HG03060 (cell line): ENCODE measurements at regions not wholly inside any gene's neighbourhood (a gene's known extent, or its start where the extent isn't known, plus 50 kb on each side); places are given as distances from the start of the nearest gene placed in this dataset.
A peak's percentile ranks its signal among the peaks of the same experiment; 100 is the strongest.
"Not testable (repeated sequence)": the region's sequence is repeated elsewhere in the genome, so short reads cannot be mapped to it uniquely, and the experiment has no call there.

Source experiments
- ATAC-seq: cut with Tn5 transposase; IDR thresholded peaks from one replicate; pipeline ENCODE4 v1.9.1; 2021; ENCODE audit warnings: low read depth, moderate number of reproducible peaks; ENCODE audit not compliant: unreplicated experiment

DNA sequence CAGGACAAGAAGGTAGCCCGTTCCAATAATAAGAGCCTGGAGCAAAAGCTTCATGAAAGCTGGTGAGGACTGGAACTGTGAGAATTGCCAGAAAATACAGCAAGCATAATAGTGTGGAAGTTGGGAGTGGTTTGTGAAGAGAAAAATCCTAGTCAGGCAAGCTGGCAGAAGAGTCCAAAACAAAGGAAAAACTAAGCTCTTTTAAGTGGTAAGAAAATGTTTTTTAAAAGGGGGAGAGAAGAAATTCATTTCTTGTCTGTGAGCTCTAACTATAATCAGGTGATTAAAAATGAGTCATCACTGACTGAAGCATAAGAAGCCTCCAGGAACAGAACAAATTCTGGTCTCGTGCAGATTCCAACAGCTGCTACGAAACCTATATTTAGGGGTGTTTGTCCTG lies 102.6 kb downstream of the CAAP1 start:
- no peak for ATAC-seq

DNA sequence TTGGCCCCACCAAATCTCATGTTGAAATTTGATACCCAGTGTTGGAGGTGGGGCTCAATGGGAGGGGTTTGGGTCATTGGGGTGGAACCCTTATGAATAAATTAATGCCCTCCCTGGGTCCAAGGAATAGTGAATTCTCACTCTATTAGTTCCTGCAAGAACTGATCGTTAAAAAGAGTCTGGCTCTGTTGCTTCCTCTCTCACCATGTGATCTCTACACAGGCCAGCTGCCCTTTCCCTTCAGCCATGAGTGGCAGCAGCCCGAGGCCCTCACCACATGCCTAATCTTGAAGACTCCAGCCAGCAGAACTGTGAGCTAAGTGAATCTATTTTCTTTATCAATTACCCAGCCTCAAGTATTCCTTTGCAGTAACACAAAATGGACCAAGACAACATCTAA lies 106.0 kb downstream of the CAAP1 start:
- no peak for ATAC-seq

DNA sequence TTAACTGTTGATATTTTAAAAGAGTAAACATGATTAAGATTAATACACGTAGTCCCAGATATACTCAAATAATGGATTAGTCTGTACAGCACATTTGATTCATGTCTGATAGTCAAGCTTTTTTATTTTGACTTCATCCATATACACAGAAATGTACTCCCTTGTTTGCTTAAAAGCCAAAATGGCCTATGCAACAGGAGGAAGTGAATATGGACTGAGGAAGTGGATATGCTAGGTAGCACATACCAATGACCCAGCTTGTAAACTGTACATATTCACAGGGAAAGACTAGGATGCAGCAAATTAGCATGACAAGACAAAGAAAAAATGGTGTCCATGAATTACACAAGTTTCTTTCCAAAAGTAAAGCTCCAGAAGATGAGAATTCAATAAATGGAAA lies 109.7 kb downstream of the CAAP1 start:
- ATAC-seq = no peak

DNA sequence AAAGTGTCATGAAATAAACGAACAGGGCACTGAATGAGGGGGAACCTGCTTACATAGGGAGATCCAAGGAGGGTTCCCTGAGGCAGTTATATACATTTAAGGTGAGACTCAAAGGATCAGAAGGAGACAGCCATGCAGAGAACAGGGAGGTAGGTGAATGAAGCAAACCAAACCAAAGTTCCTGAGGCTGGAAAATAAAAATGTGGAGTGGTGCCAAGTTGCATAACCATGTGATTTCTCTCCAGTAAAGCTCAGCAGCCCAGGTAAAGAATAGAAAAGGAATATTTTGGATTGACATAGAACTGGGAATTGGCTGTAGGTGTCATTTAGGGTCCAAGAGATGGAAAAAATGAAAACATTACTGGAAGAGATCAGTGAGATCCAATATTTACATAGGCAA lies 110.7 kb downstream of the CAAP1 start:
- no peak for ATAC-seq

DNA sequence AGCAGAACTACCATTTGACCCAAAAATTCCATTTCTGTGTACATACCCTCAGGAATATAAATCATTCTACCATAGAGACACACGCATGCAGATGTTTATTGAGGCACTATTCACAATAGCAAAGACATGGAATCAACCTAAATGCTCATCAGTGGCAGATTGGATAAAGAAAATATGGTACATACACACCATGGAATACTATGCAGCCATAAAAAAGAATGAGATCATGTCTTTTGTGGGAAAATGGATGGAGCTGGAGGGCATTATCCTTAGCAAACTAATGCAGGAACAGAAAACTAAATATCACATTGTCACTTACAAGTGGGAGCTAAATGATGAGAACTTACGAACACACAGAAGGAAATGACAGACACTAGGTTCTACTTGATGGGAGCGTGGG lies 112.3 kb downstream of the CAAP1 start:
- ATAC-seq = not testable (repeated sequence)

DNA sequence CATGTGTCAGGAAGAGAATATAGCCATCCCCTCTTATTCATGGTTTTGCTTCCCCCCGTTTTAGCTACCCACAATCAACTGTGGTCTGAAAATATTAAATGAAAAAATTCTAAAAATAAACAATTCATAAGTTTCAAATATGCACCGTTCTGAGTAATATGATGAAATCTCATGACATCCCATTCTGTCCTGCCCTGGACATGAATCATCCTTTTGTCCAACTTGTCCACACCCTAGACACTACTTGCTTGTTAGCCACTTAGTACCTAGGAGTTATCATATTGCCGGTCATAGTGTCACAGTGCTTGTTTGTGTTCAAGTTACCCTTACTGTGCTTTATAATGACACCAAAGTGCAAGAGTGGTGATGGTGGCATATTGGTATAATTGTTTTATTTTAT lies 113.5 kb downstream of the CAAP1 start:
- no peak for ATAC-seq

DNA sequence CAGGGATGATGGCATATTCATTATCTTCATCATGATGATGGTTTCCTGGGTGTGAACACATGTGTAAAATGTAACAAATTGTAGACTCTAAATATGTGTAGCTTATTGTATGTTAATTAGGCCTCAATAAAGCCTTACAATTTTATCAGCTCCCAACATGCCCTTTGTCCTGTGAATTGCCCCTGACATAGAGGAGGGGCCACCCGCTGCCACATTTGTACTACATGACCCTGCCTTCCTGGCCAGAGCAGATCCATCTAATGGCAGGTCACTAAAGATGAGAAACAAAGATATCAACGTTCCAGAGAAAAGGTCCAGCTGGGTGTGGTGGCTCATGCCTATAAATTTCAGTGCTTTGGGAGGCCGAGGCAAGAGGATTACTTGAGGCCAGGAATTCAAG lies 117.2 kb downstream of the CAAP1 start:
- ATAC-seq = no peak

DNA sequence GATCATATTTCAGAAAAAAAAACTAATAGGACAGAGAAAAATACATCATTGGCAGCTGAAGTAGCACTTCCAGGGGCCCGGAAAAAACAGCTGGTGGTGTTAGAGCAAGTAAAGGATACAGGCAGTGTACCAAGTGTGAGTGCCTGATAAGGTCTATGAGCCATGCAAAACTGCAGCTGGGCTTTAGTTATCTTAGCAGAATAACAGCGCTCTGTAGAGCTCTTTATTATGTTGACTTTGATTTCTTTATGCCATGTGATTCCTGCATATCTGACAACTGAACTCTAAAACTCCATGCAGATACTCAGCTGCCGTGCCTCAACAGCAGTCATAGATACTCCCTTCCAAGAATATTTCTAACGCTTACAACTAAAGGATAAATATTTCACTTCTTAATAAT lies 119.5 kb downstream of the CAAP1 start:
- no peak for ATAC-seq

DNA sequence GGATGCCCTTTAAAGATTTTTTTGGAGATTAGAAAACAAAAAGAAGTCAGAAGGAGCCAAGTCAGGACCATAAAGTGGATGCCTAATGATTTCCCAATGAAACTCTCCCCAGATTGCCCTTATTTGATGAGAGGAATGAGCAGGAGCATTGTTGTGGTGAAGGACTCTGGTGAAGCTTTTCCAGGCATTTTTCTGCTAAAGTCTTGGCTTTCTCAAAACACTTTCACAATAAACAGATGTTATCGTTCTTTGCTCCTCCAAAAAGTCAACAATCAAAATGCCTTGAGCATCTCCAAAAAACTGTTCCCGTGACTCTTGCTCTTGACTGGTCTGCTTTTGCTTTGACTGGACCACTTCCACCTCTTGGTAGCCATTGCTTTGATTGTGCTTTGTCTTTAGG lies 121.8 kb downstream of the CAAP1 start:
- no peak for ATAC-seq

DNA sequence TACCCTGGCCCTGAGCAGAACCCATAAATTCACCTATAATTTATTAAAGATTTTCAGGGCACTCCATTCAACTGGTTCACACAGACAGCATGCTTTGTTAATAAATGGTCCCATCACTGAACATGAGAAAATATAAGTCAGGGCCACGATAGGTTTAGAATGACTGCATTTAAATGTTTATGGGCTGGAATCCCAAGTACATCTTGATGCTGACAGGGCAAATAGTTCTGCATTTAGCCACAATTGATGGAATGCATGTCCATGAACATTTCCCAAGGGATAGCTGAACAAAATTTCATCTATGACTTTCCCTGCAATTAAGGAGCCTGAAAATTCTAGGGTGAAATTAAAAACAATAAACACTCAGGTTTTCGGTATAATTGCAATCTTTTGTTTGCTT lies 124.5 kb downstream of the CAAP1 start:
- ATAC-seq = no peak

DNA sequence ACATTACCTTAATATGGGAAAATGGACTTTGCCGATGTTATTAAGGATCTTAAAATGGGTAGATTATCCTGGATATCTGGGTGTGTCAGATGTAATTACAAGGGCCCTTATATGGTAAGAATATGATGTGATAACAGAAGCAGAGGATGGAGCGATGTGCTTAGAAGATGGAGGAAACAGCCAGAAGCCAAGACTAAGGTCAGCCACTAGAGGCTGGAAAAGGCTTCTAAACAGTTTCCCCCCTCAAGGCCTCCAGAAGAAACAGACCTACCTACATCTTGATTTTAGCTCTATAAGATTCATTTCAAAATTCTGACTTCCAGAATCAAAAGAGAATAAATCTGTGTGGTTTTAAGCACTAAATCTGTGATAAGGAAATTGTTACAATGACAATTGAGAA lies 131.9 kb downstream of the CAAP1 start:
- no peak for ATAC-seq

DNA sequence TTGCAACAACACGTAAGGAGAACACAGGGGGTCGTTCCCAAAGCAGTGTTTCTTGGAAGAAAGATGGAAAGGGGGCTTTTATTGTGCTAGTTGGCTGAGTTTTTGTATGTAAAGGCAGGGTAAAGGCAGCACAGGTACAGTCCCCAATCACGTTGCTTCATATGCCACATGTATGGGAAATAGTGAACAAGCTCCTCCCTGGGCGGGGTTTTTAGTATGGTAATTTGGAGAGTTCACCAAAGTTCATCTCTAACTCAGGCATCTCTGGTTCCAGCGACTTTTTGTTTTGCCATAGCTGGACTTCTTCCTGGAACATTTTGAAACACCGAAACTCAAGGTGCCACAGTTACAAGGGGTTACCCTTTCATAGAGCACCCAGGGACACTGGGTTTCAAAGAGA lies 133.9 kb downstream of the CAAP1 start:
- no peak for ATAC-seq

DNA sequence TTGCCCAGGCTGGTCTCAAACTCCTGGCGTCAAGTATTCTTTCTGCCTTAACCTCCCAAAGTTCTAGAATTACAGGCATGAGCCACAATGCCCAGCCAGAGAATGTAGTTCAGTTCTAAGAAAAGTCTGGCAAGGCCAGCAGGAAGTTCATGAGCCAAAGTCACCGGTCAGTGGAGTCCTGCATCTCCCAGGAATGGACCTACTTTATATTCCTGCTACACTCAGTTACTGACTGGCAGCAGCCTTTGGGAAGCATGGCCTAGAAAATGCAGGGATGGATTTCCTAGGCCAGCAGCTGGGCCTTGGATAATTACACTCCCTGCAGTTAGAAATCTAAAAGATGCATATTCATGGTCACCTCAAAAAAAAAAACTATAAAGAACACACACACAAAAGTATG lies 135.7 kb downstream of the CAAP1 start:
- no peak for ATAC-seq

DNA sequence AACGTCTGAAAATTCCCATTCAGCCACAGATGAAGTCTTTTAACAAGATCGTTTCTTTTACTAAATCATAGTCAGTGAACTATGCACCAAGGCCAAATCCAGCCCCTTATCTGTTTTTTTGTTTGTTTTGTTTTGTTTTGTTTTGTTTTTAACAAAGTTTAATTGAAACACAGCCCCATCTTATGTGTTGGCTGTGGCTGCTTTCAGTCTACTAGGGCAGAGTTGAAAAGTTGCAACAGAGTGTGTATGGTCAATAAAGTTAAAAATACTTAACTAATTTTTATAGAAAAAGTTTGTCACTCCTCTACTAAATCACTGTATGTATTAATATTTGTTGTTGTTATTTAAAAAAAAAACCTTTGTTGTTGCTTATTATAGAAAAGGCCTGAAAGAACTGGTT lies 137.1 kb downstream of the CAAP1 start:
- no peak for ATAC-seq

DNA sequence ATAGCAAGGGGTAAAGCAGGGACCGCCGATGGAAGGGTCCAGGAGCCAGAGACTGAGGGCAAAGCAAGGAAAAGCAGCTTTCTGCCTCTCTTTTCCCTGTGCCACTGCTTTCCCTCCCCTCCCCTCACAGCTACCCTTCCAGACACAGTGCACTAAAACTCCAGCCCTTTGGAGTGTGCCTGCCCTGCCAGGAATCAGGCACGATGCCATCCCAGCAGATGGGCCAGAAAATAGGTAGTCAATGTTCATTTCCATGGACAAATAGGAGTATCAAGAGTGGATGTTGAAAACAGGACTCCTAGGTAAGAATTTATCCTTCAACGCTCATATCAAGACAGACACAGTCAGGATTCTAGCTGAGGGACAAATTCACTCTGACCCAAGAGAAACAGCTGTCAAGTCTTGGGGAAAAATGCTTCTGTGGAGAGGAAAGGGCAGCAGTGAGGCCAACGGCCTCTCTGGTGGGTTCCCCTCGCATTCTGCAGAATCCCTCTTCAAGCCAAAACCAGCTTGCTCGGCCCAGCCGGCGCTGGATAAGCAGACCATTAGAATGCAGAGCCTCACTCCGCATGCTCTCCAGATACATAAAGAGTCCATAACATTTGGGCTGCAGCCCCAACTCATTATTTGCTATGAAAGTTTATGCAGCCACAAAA lies 138.0 kb downstream of the CAAP1 start:
- no peak for ATAC-seq

DNA sequence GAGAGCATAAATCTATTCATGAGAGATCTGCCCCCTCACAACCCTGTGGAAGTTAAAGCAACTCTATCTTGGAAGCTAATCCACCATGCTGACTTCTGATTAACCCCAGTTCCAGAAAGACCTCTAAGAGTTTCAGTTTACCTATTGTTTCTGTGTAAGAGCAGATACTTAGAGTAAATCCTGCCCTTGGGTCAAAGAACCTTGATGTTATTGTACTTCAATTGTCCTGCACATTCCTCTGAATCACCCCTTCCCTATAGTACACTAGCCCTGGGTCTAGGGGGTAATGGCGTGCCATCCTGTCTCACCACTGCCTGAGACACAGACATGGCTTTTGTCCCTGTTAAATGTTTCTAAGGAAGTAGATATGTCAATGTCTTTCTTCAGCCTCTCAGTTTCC lies 138.6 kb downstream of the CAAP1 start:
- no peak for ATAC-seq

DNA sequence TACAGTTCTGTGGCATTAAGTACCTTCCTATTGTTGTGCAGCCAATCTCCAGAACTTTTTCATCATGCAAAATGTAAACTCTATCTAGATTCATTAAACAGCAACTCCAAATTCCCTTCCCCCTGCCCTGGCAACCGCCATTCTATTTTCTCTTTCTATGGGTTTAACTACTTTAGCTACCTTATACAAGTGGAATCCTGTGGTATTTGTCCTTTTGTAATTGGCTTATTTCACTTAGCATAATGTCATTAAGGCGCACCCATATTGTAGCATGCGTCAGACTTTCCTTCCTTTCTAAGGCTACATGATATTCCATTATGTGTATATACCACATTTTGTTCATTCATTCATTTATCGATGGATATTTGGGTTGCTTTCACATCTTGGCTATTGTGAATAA lies 142.4 kb downstream of the CAAP1 start:
- no peak for ATAC-seq

DNA sequence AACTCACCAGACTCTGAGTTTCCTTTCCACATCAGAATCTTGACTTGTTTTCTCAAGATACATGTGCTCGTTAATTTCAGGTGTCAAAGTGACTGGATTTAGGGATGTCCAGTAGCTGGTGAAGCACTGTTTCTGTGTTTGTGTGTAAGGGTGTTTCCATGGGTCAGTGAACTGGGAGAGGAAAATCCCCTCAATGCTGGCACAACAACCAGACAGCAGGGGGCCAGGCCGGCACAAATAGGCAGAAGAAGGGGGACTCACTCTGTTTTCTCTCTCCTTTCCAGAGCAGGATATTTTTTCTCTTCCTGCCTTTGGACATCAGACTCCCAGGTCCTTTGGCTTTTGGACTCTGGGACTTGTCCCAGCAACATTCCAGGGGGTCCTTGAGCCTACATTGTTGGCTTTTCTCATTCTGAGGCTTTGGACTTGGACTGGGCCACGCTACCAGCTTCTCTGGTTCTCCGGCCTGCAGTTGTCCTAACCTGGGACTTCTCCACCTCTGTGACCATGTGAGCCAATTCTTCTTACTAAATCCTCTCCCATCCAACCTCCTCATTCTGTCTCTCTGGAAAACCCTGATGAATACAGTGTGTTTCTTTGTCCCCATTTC lies 144.0 kb downstream of the CAAP1 start:
- no peak for ATAC-seq

DNA sequence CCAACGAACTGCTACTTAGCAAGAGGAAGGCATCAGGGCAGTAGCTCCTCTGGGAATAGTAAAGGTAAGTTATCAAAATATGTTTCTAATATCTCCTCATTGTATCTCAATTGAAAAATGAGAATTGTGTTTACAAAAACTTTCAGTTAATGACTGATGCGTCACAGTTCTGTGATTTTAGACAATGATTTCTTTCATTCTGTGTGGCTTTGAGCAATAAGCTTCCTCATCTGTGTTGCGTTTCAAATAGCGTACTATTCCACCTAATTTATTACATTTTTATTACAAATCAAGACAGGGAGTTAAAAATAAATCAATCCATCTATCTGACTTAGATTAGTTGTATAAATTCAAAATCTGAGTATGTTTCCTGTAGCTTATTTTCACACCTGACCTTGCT lies 145.0 kb downstream of the CAAP1 start:
- no peak for ATAC-seq

DNA sequence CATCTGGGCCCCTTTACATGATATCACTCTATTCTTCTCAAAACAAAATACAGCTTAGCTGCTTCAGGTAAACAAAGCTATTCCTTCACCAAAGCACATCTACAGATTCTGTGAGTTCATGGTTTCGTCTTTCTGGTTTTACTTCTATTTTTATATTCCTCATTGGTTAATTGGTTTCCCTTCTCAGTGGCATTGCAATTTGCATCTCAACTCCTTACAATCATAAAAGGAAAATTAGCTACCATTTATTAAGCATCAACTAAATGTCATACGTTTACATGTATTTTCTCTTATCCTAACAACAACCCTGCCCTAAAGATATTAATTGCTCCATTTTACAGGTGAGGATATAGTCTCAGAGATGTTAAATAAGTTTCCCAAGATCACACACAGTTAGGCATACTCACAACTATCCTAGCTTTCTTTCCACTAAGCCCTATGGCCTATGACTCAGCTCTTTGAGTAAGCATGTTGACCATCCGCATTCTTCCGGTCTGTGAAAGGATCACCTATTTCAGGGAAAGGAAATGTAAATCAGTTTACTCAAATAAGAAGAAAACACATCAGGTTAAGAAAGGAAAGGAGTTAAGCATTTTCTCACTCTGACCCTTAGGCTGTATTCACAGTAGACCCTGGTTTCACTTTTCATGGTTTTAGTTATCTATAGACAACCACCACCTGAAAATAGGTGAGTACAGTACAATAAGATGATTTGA lies 146.1 kb downstream of the CAAP1 start:
- ATAC-seq = peak; percentile 84

DNA sequence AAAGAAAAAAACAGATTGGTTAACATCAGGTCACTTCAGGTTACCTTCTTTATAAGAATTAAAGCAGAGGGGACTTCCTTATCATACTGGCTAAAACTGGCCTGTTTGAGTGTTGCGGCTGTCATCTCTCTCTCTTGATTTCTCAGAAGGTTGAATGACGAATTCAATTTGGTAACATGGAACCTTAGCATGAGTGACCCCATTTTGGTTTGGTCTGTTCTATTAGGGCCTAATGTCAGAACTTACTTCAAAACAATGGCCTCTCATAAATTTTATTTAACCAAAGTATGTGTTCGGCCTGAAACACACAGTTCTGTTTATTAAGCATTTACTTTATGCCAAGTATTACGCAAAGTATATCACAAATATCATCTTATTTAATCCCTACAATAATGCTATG lies 147.5 kb downstream of the CAAP1 start:
- ATAC-seq = no peak
